ENCODE measurements at regions not wholly inside any gene's neighbourhood (a gene's known extent, or its start where the extent isn't known, plus 50 kb on each side); places are given as distances from the start of the nearest gene placed in this dataset.

- DNase-seq = no peak
These were observed 73.3 kb downstream of the RFC3 start for GRCh38 chr13:33891196-33891742.

- no peak for DNase-seq
These were observed 75.6 kb downstream of the RFC3 start for GRCh38 chr13:33893559-33893958.

- DNase-seq = no peak
These were observed 86.5 kb downstream of the RFC3 start for GRCh38 chr13:33904431-33904830.

- DNase-seq = no peak
These were observed 90.2 kb downstream of the RFC3 start for GRCh38 chr13:33908116-33908515.

GRCh38 chr13:33910255-33910654 lies 92.3 kb downstream of the RFC3 start:
- no peak for DNase-seq

GRCh38 chr13:33911521-33911920 lies 93.6 kb downstream of the RFC3 start:
- DNase-seq = no peak

- DNase-seq = no peak
These were observed 95.9 kb downstream of the RFC3 start for GRCh38 chr13:33913829-33914228.

- DNase-seq = no peak
These were observed 99.2 kb downstream of the RFC3 start for GRCh38 chr13:33917190-33917589.

GRCh38 chr13:33918199-33918932 lies 100.4 kb downstream of the RFC3 start:
- DNase-seq = no peak

GRCh38 chr13:33919120-33919519 lies 101.2 kb downstream of the RFC3 start:
- DNase-seq = no peak

GRCh38 chr13:33925563-33925962 lies 107.6 kb downstream of the RFC3 start:
- no peak for DNase-seq

- DNase-seq = no peak
These were observed 109.4 kb downstream of the RFC3 start for GRCh38 chr13:33927315-33927714.

- DNase-seq = peak; percentile 54
These were observed 113.7 kb downstream of the RFC3 start for GRCh38 chr13:33931397-33932311.

- peak; percentile 35 for DNase-seq
These were observed 114.9 kb downstream of the RFC3 start for GRCh38 chr13:33932769-33933406.

GRCh38 chr13:33933810-33934209 lies 115.9 kb downstream of the RFC3 start:
- DNase-seq = no peak

GRCh38 chr13:33934343-33934742 lies 116.4 kb downstream of the RFC3 start:
- DNase-seq = no peak

- DNase-seq = no peak
These were observed 117.0 kb downstream of the RFC3 start for GRCh38 chr13:33934951-33935371.

GRCh38 chr13:33935969-33936368 lies 118.0 kb downstream of the RFC3 start:
- no peak for DNase-seq

- no peak for DNase-seq
These were observed 119.6 kb downstream of the RFC3 start for GRCh38 chr13:33937373-33938098.

- DNase-seq = no peak
These were observed 122.3 kb downstream of the RFC3 start for GRCh38 chr13:33940256-33940655.

- no peak for DNase-seq
These were observed 122.9 kb downstream of the RFC3 start for GRCh38 chr13:33940898-33941297.

GRCh38 chr13:33945477-33945876 lies 127.5 kb downstream of the RFC3 start:
- DNase-seq = no peak

GRCh38 chr13:33953203-33953602 lies 135.3 kb downstream of the RFC3 start:
- DNase-seq = no peak

Measured in NCI-H1092 treated with DMSO at 0.1 percent for 48 hours (cell line).